Fibroblast of lung (primary cell): ENCODE measurements at regions not wholly inside any gene's neighbourhood (a gene's known extent, or its start where the extent isn't known, plus 50 kb on each side); places are given as distances from the start of the nearest gene placed in this dataset.

Experiments used
- DNase-seq, 2 donors: peaks; one replicate each; pipeline versions ENCODE4 v3.0.0 to v3.0.0-alpha.2; 2010; ENCODE audit warnings: low read depth in 2 of 2
- H2AFZ ChIP-seq: 2 replicates; pipeline ENCODE4 v1.5.1; 2012; ENCODE audit warnings: low read length, control low read depth, inconsistent platforms
- H3K27ac ChIP-seq: 2 replicates; pipeline ENCODE4 v1.5.1; 2011; ENCODE audit warnings: low read length, control low read depth; ENCODE audit not compliant: insufficient read depth
- H3K27me3 ChIP-seq: 2 replicates; pipeline ENCODE4 v1.5.1; 2011; ENCODE audit warnings: mild to moderate bottlenecking, low read length; ENCODE audit not compliant: control insufficient read depth, insufficient read depth
- H3K36me3 ChIP-seq: 2 replicates; pipeline ENCODE4 v1.5.1; 2011; ENCODE audit warnings: low read length; ENCODE audit not compliant: control insufficient read depth, insufficient read depth
- H3K4me1 ChIP-seq: 2 replicates; pipeline ENCODE4 v1.5.1; 2011; ENCODE audit warnings: low read length; ENCODE audit not compliant: control insufficient read depth, insufficient read depth; ENCODE audit errors: extremely low read depth
- H3K4me2 ChIP-seq: 2 replicates; pipeline ENCODE4 v1.5.1; 2011; ENCODE audit warnings: low read length, control low read depth; ENCODE audit not compliant: insufficient read depth; ENCODE audit errors: extremely low read depth
- H3K4me3 ChIP-seq, 4 experiments: fragments of 200-600 bp in 1 of 4; sonication (generic) in 1 of 4; replicated peaks in 1 of 4; 2 replicates each; pipeline ENCODE4 v1.5.1; 2011 to 2016; ENCODE audit warnings: low read length in 4 of 4, low read depth in 3 of 4, mild to moderate bottlenecking in 3 of 4, control low read depth in 2 of 4, inconsistent platforms in 1 of 4, mixed read lengths in 1 of 4; ENCODE audit not compliant: insufficient read depth in 1 of 4; ENCODE audit errors: control extremely low read depth in 1 of 4
- H3K79me2 ChIP-seq: 2 replicates; pipeline ENCODE4 v1.5.1; 2012; ENCODE audit warnings: mild to moderate bottlenecking, low read length, inconsistent platforms; ENCODE audit not compliant: control insufficient read depth, insufficient read depth
- H3K9ac ChIP-seq: 2 replicates; pipeline ENCODE4 v1.5.1; 2011; ENCODE audit warnings: mild to moderate bottlenecking, low read length, control low read depth; ENCODE audit not compliant: insufficient read depth
- H3K9me3 ChIP-seq: 2 replicates; pipeline ENCODE4 v1.5.1; 2012; ENCODE audit warnings: low read depth, low read length; ENCODE audit not compliant: control insufficient read depth, insufficient read depth
- H4K20me1 ChIP-seq: 2 replicates; pipeline ENCODE4 v1.5.1; 2011; ENCODE audit warnings: low read length; ENCODE audit not compliant: control insufficient read depth, insufficient read depth; ENCODE audit errors: extremely low read depth
- CTCF ChIP-seq, 2 donors: IDR thresholded peaks in 1 of 2; conservative IDR thresholded peaks in 1 of 2; 1 replicate in 1 of 2; 2 replicates in 1 of 2; pipeline ENCODE4 v1.5.1; 2011 to 2012; ENCODE audit warnings: low read length in 2 of 2, control low read depth in 1 of 2, inconsistent platforms in 1 of 2, low read depth in 1 of 2, mild to moderate bottlenecking in 1 of 2
- EZH2 ChIP-seq: IDR thresholded peaks from 2 replicates; pipeline ENCODE4 v1.5.1; 2012; ENCODE audit warnings: low read length, control low read depth, mild to moderate bottlenecking; ENCODE audit errors: missing control alignments

- peak; percentile 68 to 75 for DNase-seq
- H3K4me1 ChIP-seq = peaks cover 7% of the 10 kb centered on the region
- no peaks in the 10 kb centered on the region for H3K9me3 ChIP-seq
- no peaks in the 10 kb centered on the region for H3K36me3 ChIP-seq
- peak overlapping the region; percentile 90 for H2AFZ ChIP-seq
- no peaks in the 10 kb centered on the region for H4K20me1 ChIP-seq
- H3K27me3 ChIP-seq = no peaks in the 10 kb centered on the region
- TF ChIP-seq EZH2 = no peak
- peak in 1 of 2 donors; percentile 22 for TF ChIP-seq CTCF (conservative IDR thresholded peaks at IDR 0.05 in 1 of 2, IDR thresholded peaks at IDR 0.05 in 1 of 2; ENCODE audit: low read depth in 1 of 2, low read length in 2 of 2)
- H3K4me2 ChIP-seq = peak overlapping the region; percentile 95
- no peaks in the 10 kb centered on the region for H3K79me2 ChIP-seq
- peak overlapping the region; percentile 30 to 43 (median 33) for H3K4me3 ChIP-seq
- peak overlapping the region; percentile 16 for H3K9ac ChIP-seq
- H3K27ac ChIP-seq = peak overlapping the region; percentile 45
These were observed 394.9 kb downstream of the GADD45G start for GRCh38 chr9:89999534-90000370.

GRCh38 chr9:90000925-90001324, 396.1 kb downstream of the GADD45G start:
- Histone ChIP-seq H4K20me1 (no peaks in the 10 kb centered on the region), H3K79me2 (no peaks in the 10 kb centered on the region), H3K27me3 (no peaks in the 10 kb centered on the region), H3K4me3 (no peak overlapping the region), H3K4me2 (no peak overlapping the region), H2AFZ (peak overlapping the region; percentile 33), H3K4me1 (peaks cover 7% of the 10 kb centered on the region), H3K9ac (no peak overlapping the region), H3K9me3 (no peaks in the 10 kb centered on the region), H3K27ac (no peak overlapping the region), H3K36me3 (no peaks in the 10 kb centered on the region)
- TF ChIP-seq EZH2 = no peak
- peak in 1 of 2 donors; percentile 5 for DNase-seq

GRCh38 chr9:90001747-90002146, 396.9 kb downstream of the GADD45G start:
- no peaks in the 10 kb centered on the region for H3K9me3 ChIP-seq
- H3K4me1 ChIP-seq = peaks cover 7% of the 10 kb centered on the region
- no peak for DNase-seq
- no peak overlapping the region for H3K4me2 ChIP-seq
- H3K36me3 ChIP-seq = no peaks in the 10 kb centered on the region
- no peak overlapping the region for H3K27ac ChIP-seq
- no peak overlapping the region for H2AFZ ChIP-seq
- TF ChIP-seq EZH2 = no peak
- TF ChIP-seq CTCF (conservative IDR thresholded peaks at IDR 0.05 in 1 of 2, IDR thresholded peaks at IDR 0.05 in 1 of 2; ENCODE audit: low read depth in 1 of 2, low read length in 2 of 2) = no peak
- no peak overlapping the region for H3K4me3 ChIP-seq
- no peaks in the 10 kb centered on the region for H3K79me2 ChIP-seq
- no peaks in the 10 kb centered on the region for H4K20me1 ChIP-seq
- no peak overlapping the region for H3K9ac ChIP-seq
- H3K27me3 ChIP-seq = no peaks in the 10 kb centered on the region
